Tibial nerve (tissue), 4 donors: ENCODE measurements at regions not wholly inside any gene's neighbourhood (a gene's known extent, or its start where the extent isn't known, plus 50 kb on each side); places are given as distances from the start of the nearest gene placed in this dataset.
"Not testable (repeated sequence)": the region's sequence is repeated elsewhere in the genome, so short reads cannot be mapped to it uniquely, and the experiment has no call there.

Experiments used
- DNase-seq, 2 donors: peaks; one replicate each; pipeline ENCODE4 v3.0.0-alpha.2; 2019; ENCODE audit warnings: low spot score in 2 of 2
- H3K27ac ChIP-seq, 4 donors: fragments of 200-600 bp; sonication (generic) in 3 of 4; one replicate each; pipeline ENCODE4 v1.5.1; 2017 to 2019; ENCODE audit warnings: mild to moderate bottlenecking in 1 of 4
- H3K27me3 ChIP-seq, 2 donors: fragments of 200-600 bp; sonication (generic) in 1 of 2; one replicate each; pipeline versions ENCODE4 v1.5.1 to v1.6.0; 2017 to 2019
- H3K36me3 ChIP-seq, 3 donors: fragments of 200-600 bp; sonication (generic); one replicate each; pipeline ENCODE4 v1.5.1; 2018 to 2019
- H3K4me1 ChIP-seq, 4 donors: fragments of 200-600 bp; sonication (generic) in 3 of 4; one replicate each; pipeline ENCODE4 v1.5.1; 2017 to 2019
- H3K4me3 ChIP-seq, 4 donors: fragments of 200-600 bp; sonication (generic) in 3 of 4; one replicate each; pipeline ENCODE4 v1.5.1; 2017 to 2019; ENCODE audit warnings: mild to moderate bottlenecking in 1 of 4, moderate library complexity in 1 of 4
- H3K9me3 ChIP-seq, 4 donors: fragments of 200-600 bp; sonication (generic) in 3 of 4; one replicate each; pipeline ENCODE4 v1.5.1; 2017 to 2019
- CTCF ChIP-seq, 5 experiments: fragments of 200-600 bp in 3 of 5; fragments of 450-650 bp in 2 of 5; sonication (generic) in 3 of 5; IDR thresholded peaks; one replicate each; pipeline ENCODE4 v1.5.1; 2016 to 2019; ENCODE audit warnings: antibody characterized with exemption in 5 of 5, mild to moderate bottlenecking in 3 of 5, moderate library complexity in 2 of 5
- EP300 ChIP-seq, 2 donors: sonication (generic); formaldehyde crosslinking; IDR thresholded peaks; one replicate each; pipeline ENCODE4 v1.6.1; 2017; ENCODE audit warnings: antibody characterized with exemption in 2 of 2, mild to moderate bottlenecking in 1 of 2
- POLR2A ChIP-seq, 2 donors: fragments of 450-650 bp; IDR thresholded peaks; one replicate each; pipeline ENCODE4 v1.6.1; 2017; ENCODE audit warnings: antibody characterized with exemption in 2 of 2, mild to moderate bottlenecking in 2 of 2, moderate library complexity in 2 of 2
- WGBS, 2 donors: methylation state at CpG; one replicate each; pipeline ENCODE4 v1.1.5; 2018; 5-methylcytosine and 5-hydroxymethylcytosine counted together

- no peak for DNase-seq
- WGBS, 2 donors, result 52 to 64% methylated on average over 11 to 18 of the region's 20 CpGs
- H3K27me3 ChIP-seq, result peaks cover 0 to 19% of the 10 kb centered on the region in 2 donors
- no peaks in the 10 kb centered on the region for H3K36me3 ChIP-seq
- H3K9me3 ChIP-seq, result no peaks in the 10 kb centered on the region
- no peak for TF ChIP-seq EP300 (IDR thresholded peaks at IDR 0.05)
- TF ChIP-seq POLR2A (IDR thresholded peaks at IDR 0.05), result no peak
- no peak for TF ChIP-seq CTCF (IDR thresholded peaks at IDR 0.05)
- H3K27ac ChIP-seq, result no peak overlapping the region
- no peaks in the 10 kb centered on the region for H3K4me1 ChIP-seq
- no peak overlapping the region for H3K4me3 ChIP-seq
Observed at GRCh38 chr7:405489-406211, 114.0 kb downstream of the PDGFA start.

- no peak for DNase-seq
- Histone ChIP-seq H3K9me3 (no peaks in the 10 kb centered on the region), H3K4me1 (no peaks in the 10 kb centered on the region), H3K4me3 (no peak overlapping the region), H3K27me3 (peaks cover 0 to 10% of the 10 kb centered on the region in 2 donors), H3K36me3 (no peaks in the 10 kb centered on the region), H3K27ac (no peak overlapping the region)
- no peak for TF ChIP-seq POLR2A (IDR thresholded peaks at IDR 0.05)
- no peak for TF ChIP-seq EP300 (IDR thresholded peaks at IDR 0.05)
- WGBS, 2 donors, result 86 to 90% methylated on average over 6 of the region's 6 CpGs
Observed at GRCh38 chr7:407721-408539, 111.7 kb downstream of the PDGFA start.

GRCh38 chr7:408751-409311, 110.8 kb downstream of the PDGFA start:
- no peak overlapping the region for H3K27ac ChIP-seq
- no peaks in the 10 kb centered on the region for H3K9me3 ChIP-seq
- no peak for TF ChIP-seq POLR2A (IDR thresholded peaks at IDR 0.05)
- no peak for TF ChIP-seq CTCF (IDR thresholded peaks at IDR 0.05)
- TF ChIP-seq EP300 (IDR thresholded peaks at IDR 0.05), result no peak
- H3K4me3 ChIP-seq, result no peak overlapping the region
- WGBS, 2 donors, result 80 to 82% methylated on average over 13 to 17 of the region's 21 CpGs
- H3K27me3 ChIP-seq, result peaks cover 0 to 10% of the 10 kb centered on the region in 2 donors
- H3K4me1 ChIP-seq, result no peaks in the 10 kb centered on the region
- DNase-seq, result no peak
- no peaks in the 10 kb centered on the region for H3K36me3 ChIP-seq

GRCh38 chr7:409339-410281, 110.0 kb downstream of the PDGFA start:
- DNase-seq, result no peak
- WGBS, 2 donors, result 60 to 65% methylated on average over 30 to 34 of the region's 34 CpGs
- no peak for TF ChIP-seq POLR2A (IDR thresholded peaks at IDR 0.05)
- TF ChIP-seq EP300 (IDR thresholded peaks at IDR 0.05), result no peak
- TF ChIP-seq CTCF (IDR thresholded peaks at IDR 0.05), result no peak
- H3K36me3 ChIP-seq, result no peaks in the 10 kb centered on the region
- H3K9me3 ChIP-seq, result no peaks in the 10 kb centered on the region
- no peak overlapping the region for H3K4me3 ChIP-seq
- no peak overlapping the region for H3K27ac ChIP-seq
- H3K4me1 ChIP-seq, result no peaks in the 10 kb centered on the region
- peaks cover 0 to 7% of the 10 kb centered on the region in 2 donors for H3K27me3 ChIP-seq

- Histone ChIP-seq H3K4me3 (no peak overlapping the region), H3K36me3 (no peaks in the 10 kb centered on the region), H3K9me3 (no peaks in the 10 kb centered on the region), H3K27ac (no peak overlapping the region), H3K4me1 (no peaks in the 10 kb centered on the region), H3K27me3 (peaks cover 0 to 7% of the 10 kb centered on the region in 2 donors)
- TF ChIP-seq EP300 (IDR thresholded peaks at IDR 0.05) (no peak), POLR2A (IDR thresholded peaks at IDR 0.05) (no peak), CTCF (IDR thresholded peaks at IDR 0.05) (no peak)
- WGBS, 2 donors, result 79 to 97% methylated on average over 7 to 14 of the region's 20 CpGs
- no peak for DNase-seq
Observed at GRCh38 chr7:410395-410910, 109.2 kb downstream of the PDGFA start.

- not testable (repeated sequence) for H3K27ac ChIP-seq, H3K4me1 ChIP-seq, H3K27me3 ChIP-seq, DNase-seq, H3K9me3 ChIP-seq, H3K4me3 ChIP-seq, H3K36me3 ChIP-seq
- 97 to 98% methylated on average over 7 to 23 of the region's 24 CpGs for WGBS, 2 donors
Observed at GRCh38 chr7:411116-411515, 108.5 kb downstream of the PDGFA start.
